ENCODE measurements at regions not wholly inside any gene's neighbourhood (a gene's known extent, or its start where the extent isn't known, plus 50 kb on each side); places are given as distances from the start of the nearest gene placed in this dataset.
"Not testable (repeated sequence)": the region's sequence is repeated elsewhere in the genome, so short reads cannot be mapped to it uniquely, and the experiment has no call there.

DNA sequence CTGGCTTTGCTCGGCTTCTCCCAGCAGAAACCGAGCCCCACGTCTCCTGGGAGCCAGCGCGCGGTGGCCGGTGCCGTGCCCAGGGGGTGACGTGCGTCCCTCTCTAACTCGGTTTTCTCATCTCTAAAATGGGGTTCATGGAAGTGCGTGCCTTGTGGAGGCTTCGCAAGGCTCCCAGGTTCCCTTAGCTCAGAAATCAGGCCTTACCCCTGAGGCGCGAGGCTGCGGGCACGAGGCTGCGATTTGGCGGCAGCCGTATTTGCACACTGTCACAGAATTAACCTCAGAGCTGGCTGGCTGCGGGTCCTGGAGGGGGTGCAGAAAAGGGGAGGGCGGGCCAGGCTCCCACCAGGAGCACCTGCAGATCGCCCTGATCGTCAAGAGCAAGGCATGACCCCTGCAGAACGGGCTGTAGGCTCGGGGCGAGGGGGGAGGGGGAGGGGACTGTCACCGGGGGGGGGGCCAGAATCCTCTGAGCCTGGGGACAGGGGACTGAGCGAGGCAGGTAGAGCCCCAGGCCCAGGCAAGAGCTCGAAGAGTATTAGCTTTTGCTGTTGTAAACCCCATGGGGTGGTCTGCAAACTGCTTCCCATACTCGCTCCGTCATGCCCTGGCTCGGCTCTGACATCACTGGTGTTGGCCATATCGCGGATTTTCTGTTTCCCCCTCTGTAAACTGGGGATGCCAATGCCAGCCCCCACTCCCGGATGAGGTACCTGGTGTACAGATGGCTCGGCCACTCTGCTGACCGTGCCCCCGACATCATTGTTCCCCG, 62.2 kb downstream of the CCNE1 start:
- POLR2A ChIA-PET: interaction anchor here (0.9 to 1.0 kb wide), 2 partner anchors 68 to 144 kb away, joined by 3 read pairs; partner anchors contain the start of gene URI1
- ATAC-seq: no peak
- CTCF ChIA-PET: interaction anchor here (0.7 to 5.2 kb wide), 13 partner anchors 16 to 147 kb away, joined by 3 to 43 read pairs (median 5); partner anchors contain the start of gene URI1
- H3K4me3 Mint-ChIP-seq: no peak overlapping the region
- DNase-seq: no peak
- peaks cover 10% of the 10 kb centered on the region for H3K27me3 Mint-ChIP-seq (ENCODE audit: low read depth)
- no peaks in the 10 kb centered on the region for H3K36me3 Mint-ChIP-seq (ENCODE audit: low read depth)
- H3K9me3 Mint-ChIP-seq (ENCODE audit: insufficient read depth): no peaks in the 10 kb centered on the region
- H3K27ac Mint-ChIP-seq: no peak overlapping the region
- peaks cover 16% of the 10 kb centered on the region for H3K4me1 Mint-ChIP-seq (ENCODE audit: low read depth)

DNA sequence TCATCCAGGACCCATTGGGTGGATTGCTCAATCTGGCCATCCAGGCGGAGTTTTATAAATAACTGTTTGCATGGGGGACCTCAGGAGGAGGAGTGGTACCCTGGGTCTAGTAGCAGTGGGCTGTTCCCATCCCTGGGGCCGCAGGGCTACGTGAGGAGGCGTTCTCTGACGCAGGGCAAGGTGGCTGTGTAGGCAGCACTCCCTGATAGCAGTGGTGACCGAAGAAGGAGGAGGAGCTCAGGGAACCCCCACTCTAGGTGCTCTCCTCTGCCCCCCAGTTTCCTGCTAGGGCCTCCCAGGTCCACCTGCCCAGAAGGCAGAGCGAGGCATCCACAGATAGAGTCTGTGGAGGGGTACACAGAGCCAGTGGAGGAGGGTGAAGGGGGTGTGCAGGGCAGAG, 64.1 kb downstream of the CCNE1 start:
- no peak for ATAC-seq
- Mint-ChIP-seq H3K27me3 (ENCODE audit: low read depth) (peaks cover 10% of the 10 kb centered on the region), H3K27ac (no peak overlapping the region), H3K4me1 (ENCODE audit: low read depth) (peaks cover 16% of the 10 kb centered on the region), H3K9me3 (ENCODE audit: insufficient read depth) (no peaks in the 10 kb centered on the region), H3K4me3 (no peak overlapping the region), H3K36me3 (ENCODE audit: low read depth) (no peaks in the 10 kb centered on the region)
- POLR2A ChIA-PET: no interaction called here
- CTCF ChIA-PET: interaction anchor here (1.0 to 1.2 kb wide), 2 partner anchors 145 to 160 kb away, joined by 3 to 4 read pairs; no protein-coding TSS in a partner anchor
- DNase-seq: no peak

DNA sequence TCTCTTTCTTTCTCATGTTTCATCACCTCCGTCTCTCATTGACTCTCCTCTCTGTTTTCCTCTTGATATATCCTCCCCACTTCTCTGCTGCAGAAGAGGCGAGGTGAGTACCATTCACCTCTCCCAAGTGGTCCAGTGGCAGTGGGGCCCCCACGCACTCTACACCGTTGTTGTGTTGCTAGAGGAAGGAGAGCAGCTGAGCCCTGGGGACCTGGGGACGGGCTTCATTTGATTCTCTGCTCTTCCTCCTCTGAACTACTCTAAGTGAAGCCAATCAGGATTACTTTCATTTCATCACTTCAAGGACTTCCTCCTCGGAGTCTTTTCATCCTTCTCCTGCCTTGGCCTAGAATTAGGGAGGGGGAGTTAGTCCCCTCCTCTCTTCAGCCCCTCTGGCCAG, 64.6 kb downstream of the CCNE1 start:
- POLR2A ChIA-PET: no interaction called here

DNA sequence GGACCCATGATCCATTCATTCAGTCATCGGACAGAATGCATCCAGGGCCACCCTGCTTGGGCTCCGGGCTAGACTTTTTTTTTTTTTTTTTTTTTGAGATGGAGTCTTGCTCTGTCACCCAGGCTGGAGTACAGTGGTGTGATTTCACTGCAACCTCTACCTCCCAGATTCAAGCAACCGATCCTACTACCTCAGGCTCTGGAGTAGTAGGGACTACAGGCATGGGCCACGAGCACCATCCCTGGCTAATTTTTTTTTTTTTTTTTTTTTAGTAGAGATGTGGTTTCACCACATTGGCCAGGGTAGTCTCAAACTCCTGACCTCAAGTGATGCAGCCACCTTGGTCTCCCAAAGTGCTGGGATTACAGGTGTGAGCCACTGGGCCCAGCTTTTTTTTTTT, 65.1 kb downstream of the CCNE1 start:
- H3K9me3 Mint-ChIP-seq (ENCODE audit: insufficient read depth); H3K27ac Mint-ChIP-seq; POLR2A ChIA-PET; H3K4me3 Mint-ChIP-seq; ATAC-seq; DNase-seq; H3K36me3 Mint-ChIP-seq (ENCODE audit: low read depth); H3K27me3 Mint-ChIP-seq (ENCODE audit: low read depth): not testable (repeated sequence)
- CTCF ChIA-PET: interaction anchor here (1.0 to 1.2 kb wide), 2 partner anchors 146 to 183 kb away, joined by 3 to 4 read pairs; no protein-coding TSS in a partner anchor
- peaks cover 15% of the 10 kb centered on the region for H3K4me1 Mint-ChIP-seq (ENCODE audit: low read depth)

More for the DNA sequence above, 64.6 kb downstream of the CCNE1 start:
- Mint-ChIP-seq H3K4me1 (ENCODE audit: low read depth) (peaks cover 16% of the 10 kb centered on the region), H3K27me3 (ENCODE audit: low read depth) (peaks cover 8% of the 10 kb centered on the region), H3K27ac (no peak overlapping the region), H3K9me3 (ENCODE audit: insufficient read depth) (no peaks in the 10 kb centered on the region), H3K4me3 (no peak overlapping the region), H3K36me3 (ENCODE audit: low read depth) (no peaks in the 10 kb centered on the region)
- CTCF ChIA-PET: interaction anchor here (1.0 to 1.2 kb wide), 3 partner anchors 146 to 182 kb away, joined by 3 to 4 read pairs (median 3); no protein-coding TSS in a partner anchor
- ATAC-seq (no peak), DNase-seq (no peak)

DNA sequence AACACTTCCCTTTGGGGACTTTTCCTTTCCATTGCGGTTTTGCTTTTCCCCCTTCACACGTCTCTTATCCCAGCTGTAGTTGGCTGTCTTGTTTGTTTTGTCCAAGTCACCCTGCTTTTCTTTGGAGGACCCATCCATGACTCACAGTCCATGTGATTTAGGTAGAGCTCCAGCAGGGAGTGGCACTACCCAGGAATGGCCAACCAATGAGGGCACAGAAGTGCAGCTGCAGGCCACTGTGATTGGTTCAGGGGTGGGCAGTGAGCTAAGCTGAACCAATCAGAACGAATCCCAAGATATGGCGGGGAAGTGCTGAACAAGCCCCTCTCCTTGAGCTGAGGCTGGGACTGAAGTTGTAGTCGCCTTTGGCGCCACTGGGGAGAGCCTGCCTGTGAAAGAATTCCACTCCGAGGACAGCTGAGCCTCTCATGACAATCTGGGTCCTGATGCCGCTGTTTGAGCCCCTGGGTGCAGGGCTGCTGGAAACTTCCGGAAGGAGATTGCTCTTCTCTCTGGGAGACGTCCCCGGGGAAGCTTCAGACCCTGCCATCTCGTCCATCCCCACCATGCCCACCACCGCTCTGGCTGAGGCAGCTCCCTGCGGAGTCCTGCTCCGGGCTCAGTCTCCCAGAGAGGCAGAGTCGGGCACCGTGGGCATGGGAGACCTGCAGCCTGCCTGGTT, 62.9 kb upstream of the URI1 start:
- Mint-ChIP-seq H3K9me3 (ENCODE audit: insufficient read depth) (no peaks in the 10 kb centered on the region), H3K27me3 (ENCODE audit: low read depth) (peaks cover 2% of the 10 kb centered on the region), H3K4me1 (ENCODE audit: low read depth) (peaks cover 4% of the 10 kb centered on the region), H3K36me3 (ENCODE audit: low read depth) (no peaks in the 10 kb centered on the region), H3K27ac (no peak overlapping the region), H3K4me3 (no peak overlapping the region)
- no peak for ATAC-seq
- ChIA-PET POLR2A (interaction anchor here (1.1 kb wide), 1 partner anchor 163 kb away, joined by 3 read pairs; no protein-coding TSS in a partner anchor), CTCF (interaction anchor here (1.8 kb wide), 1 partner anchor 21 kb away, joined by 5 read pairs; no protein-coding TSS in a partner anchor)
- no peak for DNase-seq

DNA sequence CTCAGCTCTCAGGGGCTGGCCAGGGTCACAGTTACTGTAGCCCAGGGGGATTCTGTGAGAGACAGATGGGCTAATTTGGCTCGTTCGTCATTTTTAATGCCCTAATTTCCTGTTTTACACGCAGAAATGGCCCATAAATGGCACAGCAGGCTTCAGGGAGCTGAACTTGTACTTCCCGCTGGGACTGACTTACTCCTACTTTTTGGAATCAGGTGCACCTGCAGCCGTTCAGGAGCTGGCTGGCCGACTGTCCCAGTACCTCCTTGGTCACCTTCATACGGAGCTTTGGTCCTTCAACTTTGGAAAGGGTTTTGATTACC, 62.4 kb upstream of the URI1 start:
- POLR2A ChIA-PET: no interaction called here
- H3K27me3 Mint-ChIP-seq (ENCODE audit: low read depth): peaks cover 2% of the 10 kb centered on the region
- no peak for ATAC-seq
- H3K36me3 Mint-ChIP-seq (ENCODE audit: low read depth): no peaks in the 10 kb centered on the region
- no peaks in the 10 kb centered on the region for H3K9me3 Mint-ChIP-seq (ENCODE audit: insufficient read depth)
- no peak for DNase-seq
- CTCF ChIA-PET: no interaction called here
- no peak overlapping the region for H3K27ac Mint-ChIP-seq
- peaks cover 4% of the 10 kb centered on the region for H3K4me1 Mint-ChIP-seq (ENCODE audit: low read depth)
- H3K4me3 Mint-ChIP-seq: no peak overlapping the region

DNA sequence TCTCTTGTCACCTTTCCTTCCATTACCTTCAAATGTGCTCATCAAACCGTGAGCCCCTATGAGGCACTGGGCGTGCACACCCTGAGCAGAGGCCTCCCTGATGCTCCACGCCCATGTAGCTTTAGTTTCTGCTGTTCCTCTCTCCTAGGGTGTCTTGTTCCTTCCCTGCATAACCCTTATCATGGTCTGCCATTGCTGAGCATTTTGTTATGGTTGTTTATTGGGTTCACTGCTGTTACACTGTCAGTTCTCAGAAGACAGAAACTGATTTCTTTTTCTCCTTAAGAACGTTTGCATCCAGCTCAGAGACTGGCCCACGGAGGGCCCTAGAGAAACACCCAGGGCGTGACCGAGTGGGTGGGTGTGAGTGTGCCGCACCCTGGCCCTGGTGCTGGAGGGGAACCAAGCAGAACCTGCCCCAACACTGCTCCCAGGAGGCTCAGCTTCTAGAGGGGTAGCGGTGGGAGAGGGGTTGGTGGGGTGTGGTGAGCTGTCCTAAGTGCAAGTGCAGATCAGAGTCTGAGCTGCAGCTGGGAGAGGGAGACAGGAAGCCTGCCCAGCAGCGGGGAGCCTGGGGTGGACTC, 61.4 kb upstream of the URI1 start:
- Mint-ChIP-seq H3K27me3 (ENCODE audit: low read depth) (peaks cover 2% of the 10 kb centered on the region), H3K27ac (no peak overlapping the region), H3K4me3 (no peak overlapping the region), H3K36me3 (ENCODE audit: low read depth) (no peaks in the 10 kb centered on the region), H3K4me1 (ENCODE audit: low read depth) (peaks cover 6% of the 10 kb centered on the region), H3K9me3 (ENCODE audit: insufficient read depth) (no peaks in the 10 kb centered on the region)
- ATAC-seq (no peak), DNase-seq (no peak)
- POLR2A ChIA-PET: no interaction called here
- CTCF ChIA-PET: interaction anchor here (1.0 kb wide), 1 partner anchor 121 kb away, joined by 3 read pairs; no protein-coding TSS in a partner anchor

DNA sequence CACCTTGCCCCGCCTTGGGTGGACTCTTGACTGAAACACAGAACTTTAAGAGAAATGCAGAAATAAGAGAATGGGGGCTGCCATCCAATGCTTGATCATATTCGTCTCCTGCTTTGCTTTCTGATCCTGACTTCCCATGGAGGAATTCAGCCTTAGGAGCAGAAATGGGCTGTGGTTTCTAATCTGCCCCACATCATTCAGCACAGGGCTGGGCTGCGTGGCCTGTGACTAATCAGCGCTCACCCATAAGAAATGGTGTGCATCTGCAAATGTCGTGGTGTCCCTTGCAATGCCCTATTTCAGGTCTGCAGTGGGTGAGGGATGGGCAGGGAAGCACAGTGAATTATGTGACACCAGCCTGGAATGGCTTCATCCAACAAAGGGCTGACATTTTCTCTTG, 60.7 kb upstream of the URI1 start:
- Mint-ChIP-seq H3K27me3 (ENCODE audit: low read depth) (peaks cover 2% of the 10 kb centered on the region), H3K9me3 (ENCODE audit: insufficient read depth) (no peaks in the 10 kb centered on the region), H3K36me3 (ENCODE audit: low read depth) (no peaks in the 10 kb centered on the region), H3K4me1 (ENCODE audit: low read depth) (peaks cover 13% of the 10 kb centered on the region), H3K4me3 (no peak overlapping the region), H3K27ac (no peak overlapping the region)
- no peak for ATAC-seq
- POLR2A ChIA-PET: no interaction called here
- no peak for DNase-seq
- CTCF ChIA-PET: no interaction called here

DNA sequence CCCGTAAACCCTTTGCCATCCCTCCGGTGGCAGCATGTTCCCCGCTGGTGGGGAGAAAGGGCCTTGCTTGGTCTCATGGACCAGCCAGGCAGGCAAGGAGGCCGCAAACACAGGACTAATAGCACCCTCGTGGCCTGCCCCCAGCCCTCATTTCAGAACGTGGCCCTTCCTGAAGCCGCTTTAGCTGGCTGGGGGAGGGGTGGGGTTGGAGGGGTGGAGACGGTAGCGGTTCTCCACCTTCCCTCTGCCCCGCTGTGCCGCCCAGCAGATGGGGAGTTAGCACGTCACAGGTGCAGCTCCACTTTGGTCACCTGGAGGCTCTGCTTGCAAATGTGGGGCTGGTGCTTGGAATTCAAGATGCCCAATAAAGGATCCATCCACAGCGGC, 59.3 kb upstream of the URI1 start:
- Mint-ChIP-seq H3K36me3 (ENCODE audit: low read depth) (no peaks in the 10 kb centered on the region), H3K4me3 (no peak overlapping the region), H3K27me3 (ENCODE audit: low read depth) (peaks cover 2% of the 10 kb centered on the region), H3K9me3 (ENCODE audit: insufficient read depth) (no peaks in the 10 kb centered on the region), H3K4me1 (ENCODE audit: low read depth) (peaks cover 23% of the 10 kb centered on the region), H3K27ac (no peak overlapping the region)
- DNase-seq (no peak), ATAC-seq (no peak)
- POLR2A ChIA-PET: no interaction called here
- CTCF ChIA-PET: interaction anchor here (1.4 kb wide), 1 partner anchor 152 kb away, joined by 5 read pairs; no protein-coding TSS in a partner anchor

DNA sequence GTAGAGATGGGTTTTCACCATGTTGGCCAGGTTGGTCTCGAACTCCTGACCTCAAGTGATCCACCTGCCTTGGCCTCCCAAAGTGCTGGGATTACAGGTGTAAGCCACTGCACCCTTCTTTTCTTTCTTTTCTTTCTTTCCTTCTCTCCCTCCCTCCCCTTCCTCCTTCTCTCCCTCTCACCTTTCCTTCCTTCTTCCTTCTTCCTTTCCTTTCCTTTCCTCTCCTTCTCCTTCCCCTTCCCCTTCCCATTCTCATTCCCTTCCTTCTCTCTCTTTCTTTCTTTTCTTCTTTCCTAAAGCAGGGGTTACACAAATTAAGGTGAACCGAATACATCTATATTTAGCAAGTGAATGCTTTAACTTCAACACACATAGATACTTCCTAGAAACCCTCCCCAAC, 58.0 kb upstream of the URI1 start:
- CTCF ChIA-PET: no interaction called here

DNA sequence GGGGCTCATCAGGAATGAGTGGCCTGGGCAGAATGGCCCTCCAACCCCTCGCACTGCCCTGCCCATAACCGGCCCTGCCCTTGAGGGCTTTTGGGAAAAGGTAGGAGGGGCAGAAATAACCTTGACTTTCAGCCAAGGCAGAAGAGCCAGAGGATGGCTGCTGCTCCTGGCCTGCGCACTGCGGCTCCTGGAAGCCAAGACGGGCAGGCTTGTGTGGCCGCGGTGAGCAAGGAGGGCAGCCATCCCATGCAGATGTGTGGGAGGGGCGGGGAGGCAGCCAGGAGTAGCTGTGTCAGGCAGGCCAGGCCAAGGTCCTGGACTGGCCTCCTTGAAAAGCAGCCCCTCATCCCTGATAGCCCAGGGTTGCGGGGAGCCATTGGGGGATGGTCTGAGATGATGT, 57.6 kb upstream of the URI1 start:
- CTCF ChIA-PET: interaction anchor here (0.6 kb wide), 1 partner anchor 168 kb away, joined by 3 read pairs; no protein-coding TSS in a partner anchor
- Mint-ChIP-seq H3K9me3 (ENCODE audit: insufficient read depth) (no peaks in the 10 kb centered on the region), H3K27ac (no peak overlapping the region), H3K36me3 (ENCODE audit: low read depth) (no peaks in the 10 kb centered on the region), H3K27me3 (ENCODE audit: low read depth) (no peaks in the 10 kb centered on the region), H3K4me1 (ENCODE audit: low read depth) (peaks cover 27% of the 10 kb centered on the region), H3K4me3 (no peak overlapping the region)
- POLR2A ChIA-PET: no interaction called here
- DNase-seq (no peak), ATAC-seq (no peak)

More for the DNA sequence above, 58.0 kb upstream of the URI1 start:
- POLR2A ChIA-PET: no interaction called here
- no peak for ATAC-seq
- no peaks in the 10 kb centered on the region for H3K27me3 Mint-ChIP-seq (ENCODE audit: low read depth)
- no peak for DNase-seq
- H3K36me3 Mint-ChIP-seq (ENCODE audit: low read depth): no peaks in the 10 kb centered on the region
- H3K27ac Mint-ChIP-seq: no peak overlapping the region
- H3K9me3 Mint-ChIP-seq (ENCODE audit: insufficient read depth): no peaks in the 10 kb centered on the region
- H3K4me1 Mint-ChIP-seq (ENCODE audit: low read depth): peaks cover 27% of the 10 kb centered on the region
- no peak overlapping the region for H3K4me3 Mint-ChIP-seq

DNA sequence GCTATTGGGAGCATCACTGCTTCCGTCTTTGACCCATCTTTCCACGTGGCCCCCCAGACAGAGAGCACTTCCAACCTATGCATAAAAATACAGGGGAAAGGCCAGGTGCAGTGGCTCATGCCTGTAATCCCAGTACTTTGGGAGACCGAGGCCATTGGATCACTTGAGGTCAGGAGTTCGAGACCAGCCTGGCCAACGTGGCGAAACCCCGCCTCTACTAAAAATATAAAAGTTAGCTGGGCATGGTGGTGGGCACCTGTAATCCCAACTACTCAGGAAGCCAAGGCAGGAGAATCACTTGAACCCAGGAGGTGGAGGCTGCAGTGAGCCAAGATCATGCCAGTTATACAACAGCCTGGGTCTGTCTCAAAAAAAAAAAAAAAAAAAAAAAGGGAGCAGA, 55.9 kb upstream of the URI1 start:
- H3K27me3 Mint-ChIP-seq (ENCODE audit: low read depth); H3K4me3 Mint-ChIP-seq; POLR2A ChIA-PET; DNase-seq; ATAC-seq; H3K36me3 Mint-ChIP-seq (ENCODE audit: low read depth); H3K27ac Mint-ChIP-seq; H3K9me3 Mint-ChIP-seq (ENCODE audit: insufficient read depth): not testable (repeated sequence)
- CTCF ChIA-PET: interaction anchor here (1.2 to 1.6 kb wide), 2 partner anchors 15 to 125 kb away, joined by 3 to 4 read pairs; no protein-coding TSS in a partner anchor
- peaks cover 27% of the 10 kb centered on the region for H3K4me1 Mint-ChIP-seq (ENCODE audit: low read depth)
